Peyer's patch (tissue), 4 donors: ENCODE measurements at regions not wholly inside any gene's neighbourhood (a gene's known extent, or its start where the extent isn't known, plus 50 kb on each side); places are given as distances from the start of the nearest gene placed in this dataset.

Experiments used
- POLR2A ChIP-seq, 2 donors: fragments of 450-650 bp; IDR thresholded peaks; one replicate each; pipeline ENCODE4 v1.5.1; 2017; ENCODE audit warnings: antibody characterized with exemption in 2 of 2, mild to moderate bottlenecking in 2 of 2, moderate library complexity in 2 of 2
- TF ChIP-seq, protein P1 (sequence below), 6 experiments: fragments of 450-650 bp in 4 of 6; fragments of 200-600 bp in 2 of 6; sonication (generic) in 1 of 6; IDR thresholded peaks; one replicate each; pipeline ENCODE4 v1.5.1; 2017 to 2019; ENCODE audit warnings: antibody characterized with exemption in 6 of 6, mild to moderate bottlenecking in 3 of 6, moderate library complexity in 1 of 6

DNA sequence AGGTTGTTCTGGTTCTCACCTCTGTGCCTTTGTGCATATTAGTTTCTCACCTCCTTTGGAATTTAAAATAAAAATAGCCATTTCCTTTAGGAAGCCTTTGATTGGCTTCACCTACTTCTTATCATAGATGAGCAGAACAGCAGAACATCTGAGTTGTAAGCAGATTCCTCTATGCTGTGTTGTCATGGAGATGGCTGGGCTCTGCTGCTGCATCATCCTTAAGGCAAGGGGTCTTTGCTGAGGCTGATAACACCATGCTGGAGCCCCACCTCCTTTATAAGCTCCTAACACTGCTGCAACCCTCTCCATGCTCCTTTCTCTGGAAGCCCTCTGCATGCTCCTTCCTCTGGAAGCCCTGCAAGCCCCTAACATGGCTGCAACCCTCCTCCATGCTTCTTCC is 276.5 kb upstream of the TCF21 start:
- no peak for TF ChIP-seq POLR2A (IDR thresholded peaks at IDR 0.05)
- TF ChIP-seq, protein P1, sequence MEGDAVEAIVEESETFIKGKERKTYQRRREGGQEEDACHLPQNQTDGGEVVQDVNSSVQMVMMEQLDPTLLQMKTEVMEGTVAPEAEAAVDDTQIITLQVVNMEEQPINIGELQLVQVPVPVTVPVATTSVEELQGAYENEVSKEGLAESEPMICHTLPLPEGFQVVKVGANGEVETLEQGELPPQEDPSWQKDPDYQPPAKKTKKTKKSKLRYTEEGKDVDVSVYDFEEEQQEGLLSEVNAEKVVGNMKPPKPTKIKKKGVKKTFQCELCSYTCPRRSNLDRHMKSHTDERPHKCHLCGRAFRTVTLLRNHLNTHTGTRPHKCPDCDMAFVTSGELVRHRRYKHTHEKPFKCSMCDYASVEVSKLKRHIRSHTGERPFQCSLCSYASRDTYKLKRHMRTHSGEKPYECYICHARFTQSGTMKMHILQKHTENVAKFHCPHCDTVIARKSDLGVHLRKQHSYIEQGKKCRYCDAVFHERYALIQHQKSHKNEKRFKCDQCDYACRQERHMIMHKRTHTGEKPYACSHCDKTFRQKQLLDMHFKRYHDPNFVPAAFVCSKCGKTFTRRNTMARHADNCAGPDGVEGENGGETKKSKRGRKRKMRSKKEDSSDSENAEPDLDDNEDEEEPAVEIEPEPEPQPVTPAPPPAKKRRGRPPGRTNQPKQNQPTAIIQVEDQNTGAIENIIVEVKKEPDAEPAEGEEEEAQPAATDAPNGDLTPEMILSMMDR (IDR thresholded peaks at IDR 0.05): no peak
